ENCODE measurements at regions not wholly inside any gene's neighbourhood (a gene's known extent, or its start where the extent isn't known, plus 50 kb on each side); places are given as distances from the start of the nearest gene placed in this dataset.

- FAIRE-seq (peak; percentile 87), DNase-seq (ENCODE audit: insufficient read length) (peak; percentile 63)
- TF ChIP-seq TAF1 (IDR thresholded peaks at IDR 0.05; ENCODE audit: borderline replicate concordance, low read depth, low read length) = no peak
- TF ChIP-seq POLR2AphosphoS5 (IDR thresholded peaks at IDR 0.05; ENCODE audit: low read depth, low read length) = no peak
- TF ChIP-seq POLR2A (IDR thresholded peaks at IDR 0.05; ENCODE audit: low read depth, low read length) = no peak
These were observed 97.3 kb upstream of the AKIP1 start for GRCh38 chr11:8813658-8814057.

- no peak for DNase-seq (ENCODE audit: insufficient read length)
- TF ChIP-seq POLR2AphosphoS5 (IDR thresholded peaks at IDR 0.05; ENCODE audit: low read depth, low read length) = no peak
- no peak for TF ChIP-seq TAF1 (IDR thresholded peaks at IDR 0.05; ENCODE audit: borderline replicate concordance, low read depth, low read length)
- no peak for TF ChIP-seq POLR2A (IDR thresholded peaks at IDR 0.05; ENCODE audit: low read depth, low read length)
- FAIRE-seq = peak; percentile 24
These were observed 96.6 kb upstream of the AKIP1 start for GRCh38 chr11:8814209-8814922.

- DNase-seq (ENCODE audit: insufficient read length) (no peak), FAIRE-seq (no peak)
- no peak for TF ChIP-seq POLR2A (IDR thresholded peaks at IDR 0.05; ENCODE audit: low read depth, low read length)
- no peak for TF ChIP-seq POLR2AphosphoS5 (IDR thresholded peaks at IDR 0.05; ENCODE audit: low read depth, low read length)
- TF ChIP-seq TAF1 (IDR thresholded peaks at IDR 0.05; ENCODE audit: borderline replicate concordance, low read depth, low read length) = no peak
These were observed 96.1 kb upstream of the AKIP1 start for GRCh38 chr11:8814923-8815240.

GRCh38 chr11:8818421-8818820 lies 92.6 kb upstream of the AKIP1 start:
- TF ChIP-seq TAF1 (IDR thresholded peaks at IDR 0.05; ENCODE audit: borderline replicate concordance, low read depth, low read length) = no peak
- TF ChIP-seq POLR2AphosphoS5 (IDR thresholded peaks at IDR 0.05; ENCODE audit: low read depth, low read length) = no peak
- TF ChIP-seq POLR2A (IDR thresholded peaks at IDR 0.05; ENCODE audit: low read depth, low read length) = no peak
- DNase-seq (ENCODE audit: insufficient read length) = no peak
- FAIRE-seq = no peak

- DNase-seq (ENCODE audit: insufficient read length) (no peak), FAIRE-seq (no peak)
- TF ChIP-seq TAF1 (IDR thresholded peaks at IDR 0.05; ENCODE audit: borderline replicate concordance, low read depth, low read length) = no peak
- TF ChIP-seq POLR2AphosphoS5 (IDR thresholded peaks at IDR 0.05; ENCODE audit: low read depth, low read length) = no peak
- no peak for TF ChIP-seq POLR2A (IDR thresholded peaks at IDR 0.05; ENCODE audit: low read depth, low read length)
These were observed 90.6 kb upstream of the AKIP1 start for GRCh38 chr11:8820401-8820800.

- FAIRE-seq = no peak
- no peak for DNase-seq (ENCODE audit: insufficient read length)
- TF ChIP-seq POLR2A (IDR thresholded peaks at IDR 0.05; ENCODE audit: low read depth, low read length) = no peak
- TF ChIP-seq POLR2AphosphoS5 (IDR thresholded peaks at IDR 0.05; ENCODE audit: low read depth, low read length) = no peak
- no peak for TF ChIP-seq TAF1 (IDR thresholded peaks at IDR 0.05; ENCODE audit: borderline replicate concordance, low read depth, low read length)
These were observed 88.5 kb upstream of the AKIP1 start for GRCh38 chr11:8822469-8822868.

- no peak for FAIRE-seq
- no peak for DNase-seq (ENCODE audit: insufficient read length)
- TF ChIP-seq POLR2AphosphoS5 (IDR thresholded peaks at IDR 0.05; ENCODE audit: low read depth, low read length) = no peak
- no peak for TF ChIP-seq POLR2A (IDR thresholded peaks at IDR 0.05; ENCODE audit: low read depth, low read length)
- no peak for TF ChIP-seq TAF1 (IDR thresholded peaks at IDR 0.05; ENCODE audit: borderline replicate concordance, low read depth, low read length)
These were observed 87.7 kb upstream of the AKIP1 start for GRCh38 chr11:8823174-8823742.

- TF ChIP-seq POLR2AphosphoS5 (IDR thresholded peaks at IDR 0.05; ENCODE audit: low read depth, low read length) (no peak), TAF1 (IDR thresholded peaks at IDR 0.05; ENCODE audit: borderline replicate concordance, low read depth, low read length) (no peak), POLR2A (IDR thresholded peaks at IDR 0.05; ENCODE audit: low read depth, low read length) (no peak)
- FAIRE-seq (no peak), DNase-seq (ENCODE audit: insufficient read length) (no peak)
These were observed 84.7 kb upstream of the AKIP1 start for GRCh38 chr11:8826139-8826786.

GRCh38 chr11:8826901-8827560 lies 84.0 kb upstream of the AKIP1 start:
- peak; percentile 82 for FAIRE-seq
- no peak for DNase-seq (ENCODE audit: insufficient read length)

GRCh38 chr11:8828046-8828445 lies 82.9 kb upstream of the AKIP1 start:
- no peak for FAIRE-seq
- TF ChIP-seq TAF1 (IDR thresholded peaks at IDR 0.05; ENCODE audit: borderline replicate concordance, low read depth, low read length) = no peak
- no peak for TF ChIP-seq POLR2AphosphoS5 (IDR thresholded peaks at IDR 0.05; ENCODE audit: low read depth, low read length)
- TF ChIP-seq POLR2A (IDR thresholded peaks at IDR 0.05; ENCODE audit: low read depth, low read length) = no peak
- no peak for DNase-seq (ENCODE audit: insufficient read length)

More at GRCh38 chr11:8826901-8827560, 84.0 kb upstream of the AKIP1 start:
- no peak for TF ChIP-seq TAF1 (IDR thresholded peaks at IDR 0.05; ENCODE audit: borderline replicate concordance, low read depth, low read length)
- TF ChIP-seq POLR2AphosphoS5 (IDR thresholded peaks at IDR 0.05; ENCODE audit: low read depth, low read length) = no peak
- no peak for TF ChIP-seq POLR2A (IDR thresholded peaks at IDR 0.05; ENCODE audit: low read depth, low read length)

GRCh38 chr11:8828580-8829361 lies 82.2 kb upstream of the AKIP1 start:
- DNase-seq (ENCODE audit: insufficient read length) (no peak), FAIRE-seq (peak; percentile 21)
- TF ChIP-seq TAF1 (IDR thresholded peaks at IDR 0.05; ENCODE audit: borderline replicate concordance, low read depth, low read length) = no peak
- no peak for TF ChIP-seq POLR2A (IDR thresholded peaks at IDR 0.05; ENCODE audit: low read depth, low read length)
- no peak for TF ChIP-seq POLR2AphosphoS5 (IDR thresholded peaks at IDR 0.05; ENCODE audit: low read depth, low read length)

Data from GM12892 (cell line).